ENCODE measurements at regions not wholly inside any gene's neighbourhood (a gene's known extent, or its start where the extent isn't known, plus 50 kb on each side); places are given as distances from the start of the nearest gene placed in this dataset.

- Histone ChIP-seq H3K4me1 (ENCODE audit: control insufficient read depth, insufficient read depth, low read length) (peaks cover 7% of the 10 kb centered on the region; the same call in 1 of the 2 replicates), H3K27me3 (ENCODE audit: control insufficient read depth, insufficient read depth, low read length) (no peaks in the 10 kb centered on the region; the same call in 1 of the 2 replicates), H3K9ac (ENCODE audit: low read depth, low read length) (no peak overlapping the region), H3K4me3 (ENCODE audit: low read depth, low read length) (no peak overlapping the region), H3K27ac (ENCODE audit: low read depth, low read length) (no peak overlapping the region), H3K9me3 (ENCODE audit: control insufficient read depth, insufficient read depth, low read length) (0 out of 2 replicates have a peak, but pooled peaks cover 7% of the 10 kb centered on the region), H3K36me3 (ENCODE audit: control insufficient read depth, insufficient read depth, low read length) (no peaks in the 10 kb centered on the region)
These were observed 937.4 kb downstream of the KCNMA1 start for GRCh38 chr10:76700241-76700640.

GRCh38 chr10:76697923-76698322, 939.7 kb downstream of the KCNMA1 start:
- Histone ChIP-seq H3K36me3 (ENCODE audit: control insufficient read depth, insufficient read depth, low read length) (no peaks in the 10 kb centered on the region), H3K4me1 (ENCODE audit: control insufficient read depth, insufficient read depth, low read length) (peaks cover 7% of the 10 kb centered on the region; the same call in 1 of the 2 replicates), H3K9ac (ENCODE audit: low read depth, low read length) (no peak overlapping the region), H3K27ac (ENCODE audit: low read depth, low read length) (no peak overlapping the region), H3K4me3 (ENCODE audit: low read depth, low read length) (no peak overlapping the region), H3K27me3 (ENCODE audit: control insufficient read depth, insufficient read depth, low read length) (no peaks in the 10 kb centered on the region; the same call in 1 of the 2 replicates), H3K9me3 (ENCODE audit: control insufficient read depth, insufficient read depth, low read length) (0 out of 2 replicates have a peak, but pooled peaks cover 7% of the 10 kb centered on the region)

GRCh38 chr10:76695069-76695468, 942.5 kb downstream of the KCNMA1 start:
- Histone ChIP-seq H3K4me3 (ENCODE audit: low read depth, low read length) (no peak overlapping the region), H3K27ac (ENCODE audit: low read depth, low read length) (no peak overlapping the region), H3K36me3 (ENCODE audit: control insufficient read depth, insufficient read depth, low read length) (no peaks in the 10 kb centered on the region), H3K27me3 (ENCODE audit: control insufficient read depth, insufficient read depth, low read length) (no peaks in the 10 kb centered on the region; the same call in 1 of the 2 replicates), H3K9ac (ENCODE audit: low read depth, low read length) (no peak overlapping the region), H3K9me3 (ENCODE audit: control insufficient read depth, insufficient read depth, low read length) (0 out of 2 replicates have a peak, but pooled peaks cover under 1% of the 10 kb centered on the region), H3K4me1 (ENCODE audit: control insufficient read depth, insufficient read depth, low read length) (peaks cover 7% of the 10 kb centered on the region; the same call in 1 of the 2 replicates)

- no peak overlapping the region for H3K27ac ChIP-seq (ENCODE audit: low read depth, low read length)
- H3K27me3 ChIP-seq (ENCODE audit: control insufficient read depth, insufficient read depth, low read length) = no peaks in the 10 kb centered on the region
- H3K4me3 ChIP-seq (ENCODE audit: low read depth, low read length) = no peak overlapping the region
- H3K36me3 ChIP-seq (ENCODE audit: control insufficient read depth, insufficient read depth, low read length) = no peaks in the 10 kb centered on the region
- H3K9ac ChIP-seq (ENCODE audit: low read depth, low read length) = no peak overlapping the region
- H3K9me3 ChIP-seq (ENCODE audit: control insufficient read depth, insufficient read depth, low read length) = 0 out of 2 replicates have a peak, but pooled peaks cover 5% of the 10 kb centered on the region
- H3K4me1 ChIP-seq (ENCODE audit: control insufficient read depth, insufficient read depth, low read length) = no peaks in the 10 kb centered on the region
These were observed 951.4 kb downstream of the KCNMA1 start for GRCh38 chr10:76686201-76686600.

GRCh38 chr10:76684968-76685367, 952.6 kb downstream of the KCNMA1 start:
- Histone ChIP-seq H3K4me1 (ENCODE audit: control insufficient read depth, insufficient read depth, low read length) (no peaks in the 10 kb centered on the region), H3K9ac (ENCODE audit: low read depth, low read length) (no peak overlapping the region), H3K27me3 (ENCODE audit: control insufficient read depth, insufficient read depth, low read length) (no peaks in the 10 kb centered on the region), H3K36me3 (ENCODE audit: control insufficient read depth, insufficient read depth, low read length) (no peaks in the 10 kb centered on the region), H3K27ac (ENCODE audit: low read depth, low read length) (no peak overlapping the region), H3K9me3 (ENCODE audit: control insufficient read depth, insufficient read depth, low read length) (0 out of 2 replicates have a peak, but pooled peaks cover 3% of the 10 kb centered on the region), H3K4me3 (ENCODE audit: low read depth, low read length) (no peak overlapping the region)

GRCh38 chr10:76681153-76681552, 956.5 kb downstream of the KCNMA1 start:
- no peaks in the 10 kb centered on the region for H3K27me3 ChIP-seq (ENCODE audit: control insufficient read depth, insufficient read depth, low read length)
- no peaks in the 10 kb centered on the region for H3K9me3 ChIP-seq (ENCODE audit: control insufficient read depth, insufficient read depth, low read length)
- H3K36me3 ChIP-seq (ENCODE audit: control insufficient read depth, insufficient read depth, low read length) = no peaks in the 10 kb centered on the region
- H3K27ac ChIP-seq (ENCODE audit: low read depth, low read length) = no peak overlapping the region
- H3K4me3 ChIP-seq (ENCODE audit: low read depth, low read length) = no peak overlapping the region
- H3K9ac ChIP-seq (ENCODE audit: low read depth, low read length) = no peak overlapping the region
- no peaks in the 10 kb centered on the region for H3K4me1 ChIP-seq (ENCODE audit: control insufficient read depth, insufficient read depth, low read length)

GRCh38 chr10:76679030-76679429, 958.6 kb downstream of the KCNMA1 start:
- no peaks in the 10 kb centered on the region for H3K36me3 ChIP-seq (ENCODE audit: control insufficient read depth, insufficient read depth, low read length)
- no peak overlapping the region for H3K9ac ChIP-seq (ENCODE audit: low read depth, low read length)
- no peaks in the 10 kb centered on the region for H3K9me3 ChIP-seq (ENCODE audit: control insufficient read depth, insufficient read depth, low read length)
- no peaks in the 10 kb centered on the region for H3K4me1 ChIP-seq (ENCODE audit: control insufficient read depth, insufficient read depth, low read length)
- H3K27ac ChIP-seq (ENCODE audit: low read depth, low read length) = no peak overlapping the region
- H3K27me3 ChIP-seq (ENCODE audit: control insufficient read depth, insufficient read depth, low read length) = no peaks in the 10 kb centered on the region
- H3K4me3 ChIP-seq (ENCODE audit: low read depth, low read length) = no peak overlapping the region

GRCh38 chr10:76675951-76676587, 961.5 kb downstream of the KCNMA1 start:
- Histone ChIP-seq H3K27ac (ENCODE audit: low read depth, low read length) (no peak overlapping the region), H3K36me3 (ENCODE audit: control insufficient read depth, insufficient read depth, low read length) (no peaks in the 10 kb centered on the region), H3K4me3 (ENCODE audit: low read depth, low read length) (no peak overlapping the region), H3K9me3 (ENCODE audit: control insufficient read depth, insufficient read depth, low read length) (no peaks in the 10 kb centered on the region), H3K27me3 (ENCODE audit: control insufficient read depth, insufficient read depth, low read length) (no peaks in the 10 kb centered on the region), H3K4me1 (ENCODE audit: control insufficient read depth, insufficient read depth, low read length) (no peaks in the 10 kb centered on the region), H3K9ac (ENCODE audit: low read depth, low read length) (no peak overlapping the region)

GRCh38 chr10:76675561-76675950, 962.1 kb downstream of the KCNMA1 start:
- Histone ChIP-seq H3K9me3 (ENCODE audit: control insufficient read depth, insufficient read depth, low read length) (no peaks in the 10 kb centered on the region), H3K4me3 (ENCODE audit: low read depth, low read length) (no peak overlapping the region), H3K27ac (ENCODE audit: low read depth, low read length) (no peak overlapping the region), H3K27me3 (ENCODE audit: control insufficient read depth, insufficient read depth, low read length) (no peaks in the 10 kb centered on the region), H3K4me1 (ENCODE audit: control insufficient read depth, insufficient read depth, low read length) (no peaks in the 10 kb centered on the region), H3K9ac (ENCODE audit: low read depth, low read length) (no peak overlapping the region), H3K36me3 (ENCODE audit: control insufficient read depth, insufficient read depth, low read length) (no peaks in the 10 kb centered on the region)

- H3K27ac ChIP-seq (ENCODE audit: low read depth, low read length) = no peak overlapping the region
- H3K36me3 ChIP-seq (ENCODE audit: control insufficient read depth, insufficient read depth, low read length) = no peaks in the 10 kb centered on the region
- H3K9me3 ChIP-seq (ENCODE audit: control insufficient read depth, insufficient read depth, low read length) = no peaks in the 10 kb centered on the region
- no peaks in the 10 kb centered on the region for H3K27me3 ChIP-seq (ENCODE audit: control insufficient read depth, insufficient read depth, low read length)
- H3K4me1 ChIP-seq (ENCODE audit: control insufficient read depth, insufficient read depth, low read length) = 0 out of 2 replicates have a peak, but pooled peaks cover 3% of the 10 kb centered on the region
- H3K4me3 ChIP-seq (ENCODE audit: low read depth, low read length) = no peak overlapping the region
- H3K9ac ChIP-seq (ENCODE audit: low read depth, low read length) = no peak overlapping the region
These were observed 969.9 kb downstream of the KCNMA1 start for GRCh38 chr10:76667408-76668370.

- Histone ChIP-seq H3K36me3 (ENCODE audit: control insufficient read depth, insufficient read depth, low read length) (no peaks in the 10 kb centered on the region), H3K9me3 (ENCODE audit: control insufficient read depth, insufficient read depth, low read length) (no peaks in the 10 kb centered on the region), H3K4me1 (ENCODE audit: control insufficient read depth, insufficient read depth, low read length) (0 out of 2 replicates have a peak, but pooled peaks cover 3% of the 10 kb centered on the region), H3K4me3 (ENCODE audit: low read depth, low read length) (no peak overlapping the region), H3K9ac (ENCODE audit: low read depth, low read length) (no peak overlapping the region), H3K27me3 (ENCODE audit: control insufficient read depth, insufficient read depth, low read length) (no peaks in the 10 kb centered on the region), H3K27ac (ENCODE audit: low read depth, low read length) (no peak overlapping the region)
These were observed 970.7 kb downstream of the KCNMA1 start for GRCh38 chr10:76666891-76667290.
